ENCODE measurements at regions not wholly inside any gene's neighbourhood (a gene's known extent, or its start where the extent isn't known, plus 50 kb on each side); places are given as distances from the start of the nearest gene placed in this dataset.

DNA sequence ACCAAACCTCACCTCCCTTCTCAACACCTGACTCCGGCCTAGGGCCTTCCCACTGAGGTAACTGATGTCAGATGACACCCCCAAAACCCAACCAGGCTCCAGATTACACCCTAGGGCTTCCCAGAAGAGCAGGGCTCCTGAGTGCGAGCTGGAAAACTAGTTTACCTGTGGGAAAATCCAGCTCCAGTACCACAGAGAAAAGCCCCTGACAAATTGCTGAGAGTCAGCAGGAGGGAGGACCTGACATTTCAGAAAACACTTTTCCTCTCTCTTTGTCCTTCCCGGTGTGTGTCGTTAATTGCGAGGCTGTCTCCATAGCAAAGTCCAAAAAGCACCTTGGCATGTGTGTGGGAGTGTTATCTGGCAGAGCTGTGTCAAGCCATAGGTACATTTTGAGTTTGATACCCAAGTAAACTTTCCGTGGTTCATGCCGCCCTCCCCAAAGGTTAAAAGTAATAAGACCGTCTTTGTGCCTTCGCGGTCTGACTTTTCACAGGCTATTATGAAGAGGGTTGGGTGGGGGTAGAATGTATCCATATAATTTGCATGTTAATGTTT, 79.8 kb upstream of the FNDC3B start:
- Histone ChIP-seq H3K4me1 (peaks cover 0 to 3% (median 0%) of the 10 kb centered on the region in 4 donors), H3K4me3 (no peak overlapping the region), H3K27ac (no peak overlapping the region), H3K27me3 (no peaks in the 10 kb centered on the region), H3K9me3 (no peaks in the 10 kb centered on the region), H3K36me3 (no peaks in the 10 kb centered on the region)
- TF ChIP-seq, protein P1, sequence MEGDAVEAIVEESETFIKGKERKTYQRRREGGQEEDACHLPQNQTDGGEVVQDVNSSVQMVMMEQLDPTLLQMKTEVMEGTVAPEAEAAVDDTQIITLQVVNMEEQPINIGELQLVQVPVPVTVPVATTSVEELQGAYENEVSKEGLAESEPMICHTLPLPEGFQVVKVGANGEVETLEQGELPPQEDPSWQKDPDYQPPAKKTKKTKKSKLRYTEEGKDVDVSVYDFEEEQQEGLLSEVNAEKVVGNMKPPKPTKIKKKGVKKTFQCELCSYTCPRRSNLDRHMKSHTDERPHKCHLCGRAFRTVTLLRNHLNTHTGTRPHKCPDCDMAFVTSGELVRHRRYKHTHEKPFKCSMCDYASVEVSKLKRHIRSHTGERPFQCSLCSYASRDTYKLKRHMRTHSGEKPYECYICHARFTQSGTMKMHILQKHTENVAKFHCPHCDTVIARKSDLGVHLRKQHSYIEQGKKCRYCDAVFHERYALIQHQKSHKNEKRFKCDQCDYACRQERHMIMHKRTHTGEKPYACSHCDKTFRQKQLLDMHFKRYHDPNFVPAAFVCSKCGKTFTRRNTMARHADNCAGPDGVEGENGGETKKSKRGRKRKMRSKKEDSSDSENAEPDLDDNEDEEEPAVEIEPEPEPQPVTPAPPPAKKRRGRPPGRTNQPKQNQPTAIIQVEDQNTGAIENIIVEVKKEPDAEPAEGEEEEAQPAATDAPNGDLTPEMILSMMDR (IDR thresholded peaks at IDR 0.05): no peak
- TF ChIP-seq EP300 (IDR thresholded peaks at IDR 0.05): no peak
- TF ChIP-seq POLR2A (IDR thresholded peaks at IDR 0.05): no peak
- no peak for TF ChIP-seq POLR2AphosphoS5 (IDR thresholded peaks at IDR 0.05)
- DNase-seq (no peak), ATAC-seq (ENCODE audit: low FRiP score in 2 of 2) (no peak)
- 90 to 92% methylated on average over 10 of the region's 10 CpGs for WGBS, 2 donors

DNA sequence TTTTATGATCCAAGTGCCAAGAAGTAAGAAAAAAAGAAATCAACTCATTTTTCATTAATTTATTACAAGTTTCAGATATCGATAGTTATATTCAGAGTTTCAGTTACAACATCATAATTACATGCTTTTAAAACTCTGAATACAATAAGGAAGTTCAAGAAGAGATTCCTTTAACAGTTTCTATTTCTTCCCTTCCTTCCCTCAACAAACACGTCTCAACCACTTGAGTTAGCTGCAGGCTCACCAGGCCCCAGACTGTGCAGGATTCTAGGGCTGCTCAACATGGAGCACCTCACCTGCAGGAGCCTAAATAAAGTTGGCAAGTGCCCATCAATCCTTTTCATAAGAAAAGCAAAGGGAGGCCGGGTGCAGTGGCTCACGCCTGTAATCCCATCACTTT, 79.2 kb upstream of the FNDC3B start:
- 78 to 79% methylated on average over 4 of the region's 4 CpGs for WGBS, 2 donors
- Histone ChIP-seq H3K27me3 (no peaks in the 10 kb centered on the region), H3K9me3 (no peaks in the 10 kb centered on the region), H3K4me1 (peaks cover 0 to 3% (median 0%) of the 10 kb centered on the region in 4 donors), H3K36me3 (no peaks in the 10 kb centered on the region), H3K27ac (no peak overlapping the region), H3K4me3 (no peak overlapping the region)
- ATAC-seq (ENCODE audit: low FRiP score in 2 of 2) (no peak), DNase-seq (no peak)
- TF ChIP-seq EP300 (IDR thresholded peaks at IDR 0.05): no peak
- no peak for TF ChIP-seq POLR2AphosphoS5 (IDR thresholded peaks at IDR 0.05)
- no peak for TF ChIP-seq POLR2A (IDR thresholded peaks at IDR 0.05)
- TF ChIP-seq, protein P1 (IDR thresholded peaks at IDR 0.05): no peak

DNA sequence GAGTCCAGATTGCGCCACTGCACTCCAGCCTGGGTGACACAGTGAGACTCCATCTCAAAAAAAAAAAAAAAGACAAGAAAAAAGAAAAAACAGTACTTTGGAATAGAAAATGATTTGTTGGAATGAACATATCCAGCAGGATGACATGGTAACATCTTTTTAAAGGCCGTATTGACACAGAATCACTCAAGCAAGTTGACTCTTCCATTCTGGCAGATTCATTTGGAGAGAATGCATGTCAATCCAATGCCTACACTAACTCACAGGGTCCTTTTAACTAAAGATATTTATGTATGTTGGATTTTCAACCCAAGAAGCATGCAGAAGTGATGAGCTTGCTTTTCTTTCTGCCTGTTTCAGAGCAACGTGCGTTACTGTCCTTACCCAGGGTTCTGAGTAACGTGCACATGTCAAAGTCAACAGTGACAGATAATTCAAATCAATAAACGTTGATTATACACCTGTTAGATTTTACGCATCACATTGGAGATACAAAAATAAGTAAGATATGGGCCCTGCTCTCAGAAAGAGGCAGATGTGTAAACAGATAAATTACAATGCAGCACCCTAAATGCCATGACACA, 77.1 kb upstream of the FNDC3B start:
- TF ChIP-seq POLR2AphosphoS5 (IDR thresholded peaks at IDR 0.05) (no peak), POLR2A (IDR thresholded peaks at IDR 0.05) (no peak), EP300 (IDR thresholded peaks at IDR 0.05) (no peak)
- no peaks in the 10 kb centered on the region for H3K36me3 ChIP-seq
- ATAC-seq (ENCODE audit: low FRiP score in 2 of 2): no peak
- H3K9me3 ChIP-seq: no peaks in the 10 kb centered on the region
- peaks cover 5 to 12% (median 9%) of the 10 kb centered on the region in 4 donors for H3K4me1 ChIP-seq
- WGBS, 2 donors: 93 to 95% methylated on average over 7 of the region's 7 CpGs
- no peak for DNase-seq
- H3K27me3 ChIP-seq: no peaks in the 10 kb centered on the region
- H3K4me3 ChIP-seq: no peak overlapping the region
- H3K27ac ChIP-seq: no peak overlapping the region

DNA sequence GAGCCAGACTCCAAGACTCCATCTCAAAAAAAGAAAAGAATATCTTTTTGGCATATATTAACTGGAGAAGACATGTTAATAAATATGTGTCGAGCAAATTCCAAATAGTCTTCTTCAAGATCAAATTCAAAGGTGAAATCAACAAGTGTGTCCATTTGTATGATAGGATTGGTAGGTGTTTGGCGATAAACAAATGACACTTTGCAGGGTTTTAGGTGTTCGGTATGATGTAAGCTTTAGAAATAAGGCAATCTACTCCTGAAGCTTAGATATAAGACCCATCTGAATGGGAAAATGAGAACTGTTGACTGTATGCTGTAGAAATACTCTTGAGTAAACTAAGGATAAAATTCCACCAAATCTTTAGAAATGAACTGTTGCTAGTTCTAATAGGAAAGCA, 75.8 kb upstream of the FNDC3B start:
- Histone ChIP-seq H3K27ac (no peak overlapping the region), H3K4me1 (peaks cover 12 to 22% (median 19%) of the 10 kb centered on the region in 4 donors), H3K36me3 (no peaks in the 10 kb centered on the region), H3K9me3 (no peaks in the 10 kb centered on the region), H3K27me3 (no peaks in the 10 kb centered on the region), H3K4me3 (no peak overlapping the region)
- no peak for TF ChIP-seq POLR2AphosphoS5 (IDR thresholded peaks at IDR 0.05)
- no peak for TF ChIP-seq POLR2A (IDR thresholded peaks at IDR 0.05)
- ATAC-seq (ENCODE audit: low FRiP score in 2 of 2) (no peak), DNase-seq (no peak)
- 94 to 99% methylated on average over 3 of the region's 3 CpGs for WGBS, 2 donors

DNA sequence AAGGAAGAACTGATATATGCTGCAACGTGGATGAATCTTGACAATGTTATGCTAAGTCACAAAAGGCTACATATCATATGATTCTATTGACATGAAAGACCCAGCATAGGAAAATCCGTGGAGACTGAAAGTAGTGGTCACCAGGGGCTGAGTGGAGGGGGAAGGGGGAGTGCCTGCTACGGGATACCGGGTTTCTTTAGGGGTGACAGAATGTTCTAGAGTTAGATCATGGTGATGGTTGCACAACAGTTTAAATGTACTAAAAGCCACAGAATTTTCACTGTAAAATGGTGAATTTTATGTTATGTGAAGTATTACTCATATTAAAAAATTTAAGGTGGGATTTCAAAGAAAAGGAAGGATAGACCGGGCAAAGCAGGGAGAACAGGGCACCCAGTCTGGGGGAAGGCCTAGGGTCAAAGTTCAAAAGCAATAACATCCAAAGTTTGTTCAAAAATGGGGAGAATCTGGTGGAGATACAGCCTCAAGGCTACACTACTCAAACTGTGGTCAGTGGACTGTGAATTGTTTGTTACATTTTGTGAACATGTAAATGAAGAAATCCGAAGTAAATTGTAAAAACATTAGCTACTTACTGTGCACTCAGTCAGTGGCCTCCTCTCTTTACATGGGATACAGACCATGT, 74.2 kb upstream of the FNDC3B start:
- TF ChIP-seq EP300 (IDR thresholded peaks at IDR 0.05) (no peak), POLR2AphosphoS5 (IDR thresholded peaks at IDR 0.05) (no peak), POLR2A (IDR thresholded peaks at IDR 0.05) (no peak)
- TF ChIP-seq, protein P1 (IDR thresholded peaks at IDR 0.05): no peak
- H3K27ac ChIP-seq: no peak overlapping the region
- no peak overlapping the region for H3K4me3 ChIP-seq
- no peaks in the 10 kb centered on the region for H3K9me3 ChIP-seq
- no peak for ATAC-seq (ENCODE audit: low FRiP score in 2 of 2)
- 84 to 90% methylated on average over 6 of the region's 6 CpGs for WGBS, 2 donors
- peaks cover 12 to 22% (median 19%) of the 10 kb centered on the region in 4 donors for H3K4me1 ChIP-seq
- H3K36me3 ChIP-seq: no peaks in the 10 kb centered on the region
- no peak for DNase-seq
- no peaks in the 10 kb centered on the region for H3K27me3 ChIP-seq
